ENCODE measurements at regions not wholly inside any gene's neighbourhood (a gene's known extent, or its start where the extent isn't known, plus 50 kb on each side); places are given as distances from the start of the nearest gene placed in this dataset.

- no peak for TF ChIP-seq CTCF (conservative IDR thresholded peaks at IDR 0.05)
- TF ChIP-seq ZFX (IDR thresholded peaks at IDR 0.05): no peak
Measured at GRCh38 chr20:7696311-7696710, 243.9 kb downstream of the HAO1 start.
